Brain microvascular endothelial cell (primary cell): ENCODE measurements at regions not wholly inside any gene's neighbourhood (a gene's known extent, or its start where the extent isn't known, plus 50 kb on each side); places are given as distances from the start of the nearest gene placed in this dataset.

Source experiments
- DNase-seq: peaks from one replicate; pipeline ENCODE4 v3.0.0-alpha.2; 2020
- H3K27ac ChIP-seq: fragments of 250-450 bp; sonication (Bioruptor Pico); 2 replicates; pipeline ENCODE4 v1.5.1; 2020; ENCODE audit warnings: mild to moderate bottlenecking, moderate library complexity
- H3K27me3 ChIP-seq: fragments of 250-450 bp; sonication (Bioruptor Pico); replicated peaks from 2 replicates; pipeline ENCODE4 v1.5.1; 2020; ENCODE audit warnings: mild to moderate bottlenecking
- H3K36me3 ChIP-seq: fragments of 250-450 bp; sonication (Bioruptor Pico); replicated peaks from 2 replicates; pipeline ENCODE4 v1.5.1; 2020; ENCODE audit warnings: mild to moderate bottlenecking
- H3K4me3 ChIP-seq: 2 replicates; pipeline ENCODE4 v1.5.1; 2011; ENCODE audit warnings: low read depth, mild to moderate bottlenecking, control low read depth, low read length, moderate library complexity
- CTCF ChIP-seq: IDR thresholded peaks from 2 replicates; pipeline ENCODE4 v1.5.1; 2011; ENCODE audit warnings: low read depth, mild to moderate bottlenecking, moderate library complexity, low read length, control low read depth, inconsistent platforms; ENCODE audit errors: missing control alignments
- in situ Hi-C: cut with HindIII; loops from 2 replicates; pipeline ENCODE4 v1.10.0; 2017; ENCODE audit warnings: low sequenced_read_pairs, low pct_ligation_motif_present

DNA sequence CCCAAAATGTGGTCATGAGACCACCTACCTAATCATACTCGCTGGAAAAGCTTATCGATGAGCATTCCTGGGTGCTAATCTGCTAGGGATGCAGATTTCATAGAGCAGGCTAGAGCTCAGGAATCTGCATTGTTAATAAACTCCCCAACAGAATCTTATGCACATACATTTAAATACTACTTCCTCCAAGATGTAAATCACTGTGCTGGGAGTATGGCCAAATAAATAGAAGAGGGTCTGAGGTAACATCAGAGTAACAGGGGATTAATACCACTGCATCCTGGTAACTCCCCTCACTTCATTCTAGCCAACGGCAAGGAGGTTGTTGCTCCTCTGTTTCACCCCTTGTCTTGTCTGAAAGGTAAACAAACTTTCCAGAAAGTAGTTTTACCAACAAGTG lies 118.3 kb upstream of the SEMA6D start:
- Histone ChIP-seq H3K27me3 (no peaks in the 10 kb centered on the region), H3K36me3 (no peaks in the 10 kb centered on the region), H3K27ac (no peak overlapping the region), H3K4me3 (no peak overlapping the region)
- no peak for TF ChIP-seq CTCF
- DNase-seq = no peak
- in situ Hi-C loops = no loop called here

DNA sequence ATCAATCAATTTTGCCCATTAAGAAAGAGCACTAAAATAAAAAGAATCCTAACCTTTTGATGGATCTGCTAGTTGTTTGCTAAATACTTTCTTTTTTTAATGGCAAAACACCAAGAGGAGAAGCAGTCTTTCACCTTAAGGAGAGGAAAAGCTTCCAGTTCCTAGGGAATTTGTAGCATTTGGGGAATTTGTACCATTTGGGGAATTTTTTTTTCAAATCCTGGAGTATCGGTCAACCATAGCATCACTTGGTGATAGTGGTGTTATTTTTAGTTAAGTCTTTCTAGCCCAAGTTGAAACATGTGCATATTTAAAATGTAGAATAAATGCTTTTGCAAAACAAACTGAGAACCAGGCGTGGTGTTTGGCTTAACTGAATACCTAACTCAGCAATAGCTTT lies 117.5 kb upstream of the SEMA6D start:
- no peak for DNase-seq
- in situ Hi-C loops = no loop called here

DNA sequence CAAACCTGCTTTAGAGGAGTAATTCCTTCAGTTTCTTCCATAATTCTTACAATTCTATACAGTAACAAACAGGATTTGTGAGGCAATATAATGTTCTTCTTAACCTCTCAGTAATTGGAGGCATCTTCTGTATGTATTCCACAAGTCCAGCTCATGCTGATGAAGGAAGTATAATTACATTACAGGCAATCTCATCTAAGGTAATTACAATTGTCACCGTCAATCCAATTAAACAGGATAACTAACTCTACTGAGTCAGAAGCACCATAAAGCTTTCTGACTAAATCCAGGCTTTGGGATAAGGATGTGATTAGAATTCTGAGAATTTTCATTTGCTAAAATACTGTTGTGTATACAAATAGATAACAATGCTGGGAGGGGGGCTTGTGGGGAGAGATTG lies 115.2 kb upstream of the SEMA6D start:
- DNase-seq = no peak
- H3K27me3 ChIP-seq = no peaks in the 10 kb centered on the region
- H3K27ac ChIP-seq = no peak overlapping the region
- no peak overlapping the region for H3K4me3 ChIP-seq
- no peak for TF ChIP-seq CTCF
- no peaks in the 10 kb centered on the region for H3K36me3 ChIP-seq
- in situ Hi-C loops = no loop called here

More for the DNA sequence above, 117.5 kb upstream of the SEMA6D start:
- H3K36me3 ChIP-seq = no peaks in the 10 kb centered on the region
- TF ChIP-seq CTCF = no peak
- H3K27me3 ChIP-seq = no peaks in the 10 kb centered on the region
- no peak overlapping the region for H3K27ac ChIP-seq
- no peak overlapping the region for H3K4me3 ChIP-seq

DNA sequence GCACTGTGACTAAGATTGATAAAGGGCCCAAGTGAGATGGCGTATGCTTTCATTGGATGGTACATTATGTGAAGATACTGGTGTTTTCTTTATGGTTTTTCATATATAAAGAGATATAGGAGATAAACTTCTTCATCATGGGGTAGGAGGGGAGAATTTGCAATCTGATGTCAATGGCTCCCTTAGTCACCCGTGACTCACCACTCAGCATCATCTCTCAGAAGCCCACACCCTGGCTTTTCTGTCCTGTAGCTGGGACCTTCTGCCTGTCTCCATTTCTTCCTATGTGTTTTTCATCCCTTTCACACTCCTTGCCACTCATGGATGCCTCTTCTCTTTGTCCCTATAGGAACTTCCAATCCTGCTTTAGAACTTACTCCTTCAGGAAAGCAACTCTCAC lies 114.3 kb upstream of the SEMA6D start:
- in situ Hi-C loops = no loop called here
- Histone ChIP-seq H3K27me3 (no peaks in the 10 kb centered on the region), H3K36me3 (no peaks in the 10 kb centered on the region), H3K4me3 (no peak overlapping the region), H3K27ac (no peak overlapping the region)
- DNase-seq = peak; percentile 45
- TF ChIP-seq CTCF = no peak

- no peak for DNase-seq
- no peaks in the 10 kb centered on the region for H3K27me3 ChIP-seq
- no peak overlapping the region for H3K27ac ChIP-seq
- no peak for TF ChIP-seq CTCF
- H3K4me3 ChIP-seq = no peak overlapping the region
- in situ Hi-C loops = no loop called here
- no peaks in the 10 kb centered on the region for H3K36me3 ChIP-seq
Observed at GRCh38 chr15:47607695-47608094, 109.6 kb upstream of the SEMA6D start.

DNA sequence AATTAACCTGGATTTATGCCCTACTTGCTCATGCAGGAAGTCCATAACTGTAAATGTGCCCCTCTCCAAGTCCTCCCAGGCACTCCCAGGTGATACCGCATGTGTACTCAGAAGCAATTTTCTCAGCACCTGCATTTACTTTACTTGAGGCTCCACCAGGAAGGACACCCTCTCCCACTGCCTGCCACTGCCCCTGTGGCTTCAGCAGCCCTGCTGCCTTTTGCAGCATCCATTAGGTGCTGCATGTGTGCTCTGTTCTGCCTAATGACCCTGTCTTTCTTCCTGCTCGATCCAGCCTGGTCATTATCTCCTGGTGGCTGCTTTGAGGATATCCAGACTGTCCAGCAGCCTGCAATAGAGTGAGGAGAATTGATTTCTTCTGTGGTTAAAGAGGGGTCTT lies 107.6 kb upstream of the SEMA6D start:
- H3K4me3 ChIP-seq = no peak overlapping the region
- H3K27ac ChIP-seq = no peak overlapping the region
- no peaks in the 10 kb centered on the region for H3K27me3 ChIP-seq
- TF ChIP-seq CTCF = no peak
- no peak for DNase-seq
- in situ Hi-C loops = no loop called here
- H3K36me3 ChIP-seq = no peaks in the 10 kb centered on the region
